ENCODE measurements at regions not wholly inside any gene's neighbourhood (a gene's known extent, or its start where the extent isn't known, plus 50 kb on each side); places are given as distances from the start of the nearest gene placed in this dataset.

DNA sequence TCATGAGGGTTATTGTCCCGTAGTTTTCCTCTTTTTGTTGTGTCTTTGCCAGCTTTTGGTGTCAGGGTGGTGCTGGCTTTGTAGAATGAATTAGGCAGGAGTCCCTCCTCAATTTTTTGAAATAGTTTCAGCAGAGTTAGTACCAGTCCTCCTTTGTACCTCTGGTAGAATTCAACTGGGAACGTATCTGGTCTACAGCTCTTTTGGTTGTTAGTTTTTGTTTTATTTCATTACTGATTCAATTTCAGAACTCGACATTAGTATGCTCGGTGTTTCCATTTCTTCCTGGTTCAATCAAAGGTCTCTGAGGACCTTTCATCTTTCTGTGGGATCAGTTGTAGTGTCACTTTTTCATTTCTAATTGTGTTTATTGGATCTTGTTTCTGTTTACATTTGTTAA, 1237.0 kb upstream of the PCDH9 start:
- no peak overlapping the region for H3K27ac ChIP-seq (ENCODE audit: low read depth, low read length, poor library complexity, severe bottlenecking)
- no TSS peak for BruUV-seq (replicated peaks)
- H3K4me3 ChIP-seq (ENCODE audit: low read depth, low read length, poor library complexity, severe bottlenecking) = no peak overlapping the region
- no peaks in the 10 kb centered on the region for H3K4me1 ChIP-seq (ENCODE audit: insufficient read depth, low read length, poor library complexity, severe bottlenecking)
- H3K9me3 ChIP-seq (ENCODE audit: low read depth, low read length, poor library complexity, severe bottlenecking) = no peaks in the 10 kb centered on the region
- no peaks in the 10 kb centered on the region for H3K27me3 ChIP-seq (replicated peaks; ENCODE audit: insufficient read depth, low read depth, low read length, poor library complexity)
- intact Hi-C loops (cut with micrococcal nuclease; ENCODE audit: unreplicated experiment) = no loop called here
- TF ChIP-seq, protein P1, sequence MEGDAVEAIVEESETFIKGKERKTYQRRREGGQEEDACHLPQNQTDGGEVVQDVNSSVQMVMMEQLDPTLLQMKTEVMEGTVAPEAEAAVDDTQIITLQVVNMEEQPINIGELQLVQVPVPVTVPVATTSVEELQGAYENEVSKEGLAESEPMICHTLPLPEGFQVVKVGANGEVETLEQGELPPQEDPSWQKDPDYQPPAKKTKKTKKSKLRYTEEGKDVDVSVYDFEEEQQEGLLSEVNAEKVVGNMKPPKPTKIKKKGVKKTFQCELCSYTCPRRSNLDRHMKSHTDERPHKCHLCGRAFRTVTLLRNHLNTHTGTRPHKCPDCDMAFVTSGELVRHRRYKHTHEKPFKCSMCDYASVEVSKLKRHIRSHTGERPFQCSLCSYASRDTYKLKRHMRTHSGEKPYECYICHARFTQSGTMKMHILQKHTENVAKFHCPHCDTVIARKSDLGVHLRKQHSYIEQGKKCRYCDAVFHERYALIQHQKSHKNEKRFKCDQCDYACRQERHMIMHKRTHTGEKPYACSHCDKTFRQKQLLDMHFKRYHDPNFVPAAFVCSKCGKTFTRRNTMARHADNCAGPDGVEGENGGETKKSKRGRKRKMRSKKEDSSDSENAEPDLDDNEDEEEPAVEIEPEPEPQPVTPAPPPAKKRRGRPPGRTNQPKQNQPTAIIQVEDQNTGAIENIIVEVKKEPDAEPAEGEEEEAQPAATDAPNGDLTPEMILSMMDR (conservative IDR thresholded peaks at IDR 0.05; ENCODE audit: low read depth, low read length) = no peak
- no peak for TF ChIP-seq EZH2 (IDR thresholded peaks at IDR 0.05; ENCODE audit: borderline replicate concordance, low read depth, low read length, poor library complexity, severe bottlenecking)
- no peak for DNase-seq (ENCODE audit: low spot score)
- POLR2A ChIA-PET (ENCODE audit: low non-redundant PET) = no interaction called here
- no peaks in the 10 kb centered on the region for H3K36me3 ChIP-seq (ENCODE audit: insufficient read depth, low read length, poor library complexity, severe bottlenecking)
- CTCF ChIA-PET = no interaction called here

DNA sequence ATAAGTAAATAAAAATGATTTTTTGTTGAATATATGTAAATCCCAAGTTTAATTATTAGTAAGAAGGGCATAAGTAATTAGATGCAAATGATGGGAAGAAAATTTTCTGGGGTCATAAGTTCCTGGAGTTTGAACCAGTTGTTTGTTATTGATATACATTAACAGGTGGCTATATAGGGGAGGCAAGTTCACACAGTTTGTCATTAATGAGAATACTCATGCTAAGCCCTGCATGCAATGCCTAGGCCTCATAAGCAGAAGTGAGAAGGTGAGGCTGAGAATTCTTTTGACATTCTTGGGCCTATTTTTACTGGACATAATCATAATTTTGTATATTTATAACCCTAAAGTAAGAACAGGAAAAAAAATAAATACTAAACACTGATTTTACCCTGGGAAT, 1210.7 kb upstream of the PCDH9 start:
- BruUV-seq (replicated peaks) = no TSS peak
- no peak overlapping the region for H3K4me3 ChIP-seq (ENCODE audit: low read depth, low read length, poor library complexity, severe bottlenecking)
- DNase-seq (ENCODE audit: low spot score) = no peak
- H3K4me1 ChIP-seq (ENCODE audit: insufficient read depth, low read length, poor library complexity, severe bottlenecking) = no peaks in the 10 kb centered on the region
- intact Hi-C loops (cut with micrococcal nuclease; ENCODE audit: unreplicated experiment) = no loop called here
- POLR2A ChIA-PET (ENCODE audit: low non-redundant PET) = no interaction called here
- TF ChIP-seq, protein P1 (conservative IDR thresholded peaks at IDR 0.05; ENCODE audit: low read depth, low read length) = no peak
- no peak for TF ChIP-seq EZH2 (IDR thresholded peaks at IDR 0.05; ENCODE audit: borderline replicate concordance, low read depth, low read length, poor library complexity, severe bottlenecking)
- H3K36me3 ChIP-seq (ENCODE audit: insufficient read depth, low read length, poor library complexity, severe bottlenecking) = no peaks in the 10 kb centered on the region
- no peaks in the 10 kb centered on the region for H3K27me3 ChIP-seq (replicated peaks; ENCODE audit: insufficient read depth, low read depth, low read length, poor library complexity)
- no peaks in the 10 kb centered on the region for H3K9me3 ChIP-seq (ENCODE audit: low read depth, low read length, poor library complexity, severe bottlenecking)
- CTCF ChIA-PET = no interaction called here
- H3K27ac ChIP-seq (ENCODE audit: low read depth, low read length, poor library complexity, severe bottlenecking) = no peak overlapping the region

DNA sequence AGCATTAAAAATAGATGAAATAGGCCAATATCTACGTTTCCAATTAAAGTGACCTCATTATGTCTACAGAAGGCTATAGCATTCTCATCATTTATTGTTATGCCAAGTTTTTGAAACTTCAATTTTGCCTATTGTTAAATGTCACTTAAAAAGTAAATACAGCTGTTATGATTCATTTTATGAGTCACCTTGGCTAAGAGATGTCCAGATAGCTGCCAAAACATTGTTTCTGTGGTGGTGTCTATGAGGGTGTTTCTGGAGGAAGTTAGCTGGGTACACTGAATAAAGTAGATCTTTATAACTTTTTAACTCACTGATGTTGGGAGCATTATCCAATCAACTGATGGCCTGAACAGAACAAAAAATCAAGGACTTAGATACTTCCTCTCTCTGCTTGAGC, 1209.7 kb upstream of the PCDH9 start:
- no peak for DNase-seq (ENCODE audit: low spot score)
- TF ChIP-seq, protein P1 (conservative IDR thresholded peaks at IDR 0.05; ENCODE audit: low read depth, low read length) = no peak
- no peak for TF ChIP-seq EZH2 (IDR thresholded peaks at IDR 0.05; ENCODE audit: borderline replicate concordance, low read depth, low read length, poor library complexity, severe bottlenecking)
- Histone ChIP-seq H3K4me1 (ENCODE audit: insufficient read depth, low read length, poor library complexity, severe bottlenecking) (no peaks in the 10 kb centered on the region), H3K4me3 (ENCODE audit: low read depth, low read length, poor library complexity, severe bottlenecking) (no peak overlapping the region), H3K9me3 (ENCODE audit: low read depth, low read length, poor library complexity, severe bottlenecking) (no peaks in the 10 kb centered on the region), H3K27ac (ENCODE audit: low read depth, low read length, poor library complexity, severe bottlenecking) (no peak overlapping the region), H3K27me3 (replicated peaks; ENCODE audit: insufficient read depth, low read depth, low read length, poor library complexity) (no peaks in the 10 kb centered on the region), H3K36me3 (ENCODE audit: insufficient read depth, low read length, poor library complexity, severe bottlenecking) (no peaks in the 10 kb centered on the region)
- no TSS peak for BruUV-seq (replicated peaks)
- intact Hi-C loops (cut with micrococcal nuclease; ENCODE audit: unreplicated experiment) = no loop called here
- ChIA-PET CTCF (no interaction called here), POLR2A (ENCODE audit: low non-redundant PET) (no interaction called here)

Data from A673 (cell line).